K562 (cell line): ENCODE measurements at regions not wholly inside any gene's neighbourhood (a gene's known extent, or its start where the extent isn't known, plus 50 kb on each side); places are given as distances from the start of the nearest gene placed in this dataset.

ENCODE experiments used
- ATAC-seq: fragments of 200-7000 bp; cut with Tn5 transposase; 3 replicates; pipeline ENCODE4 v1.9.1; 2020; ENCODE audit warnings: moderate library complexity
- BruUV-seq: library from RNA; stranded (reverse); fragments of 400-500 nt; replicated peaks from 2 replicates; lab custom pipeline; 2021; lab: Mats Ljungman, UMichigan
- CTCF ChIA-PET: fragments of 300-600 bp; formaldehyde crosslinking; extraction: SDS; loops from one replicate; lab custom pipeline; 2021; ENCODE audit warnings: low intra/inter-chr PET ratio; lab: Yijun Ruan, JAX
- POLR2A ChIA-PET: fragments of 300-600, 350-650 bp; sonication (Branson Sonifier 250); formaldehyde crosslinking; extraction: SDS; loops from one replicate; lab custom pipeline; 2021; ENCODE audit warnings: antibody characterized with exemption, inconsistent platforms; lab: Yijun Ruan, JAX
- DNase-seq, 4 experiments: peaks; one replicate each; pipeline versions ENCODE4 v3.0.0 to v3.0.0-alpha.2; 2011 to 2018; ENCODE audit warnings: low spot score in 3 of 4, mixed read lengths in 3 of 4; ENCODE audit errors: extremely low read depth in 1 of 4
- FAIRE-seq: peaks from 2 replicates; lab custom pipeline; 2011; peaks lifted over from hg19 to GRCh38; lab: Jason Lieb, UNC
- H2AFZ ChIP-seq: 2 replicates; pipeline ENCODE4 v1.6.0; 2011; ENCODE audit warnings: low read depth, low read length, control low read depth, inconsistent platforms
- H3K27ac ChIP-seq: fragments of 200-600 bp; 3 replicates; pipeline ENCODE4 v1.8.0; 2011; ENCODE audit warnings: low read depth, mild to moderate bottlenecking, control low read depth, inconsistent platforms, low read length, moderate library complexity, mixed read lengths; ENCODE audit errors: extremely low read depth
- H3K27me3 ChIP-seq, 2 experiments: fragments of 300-600 bp in 1 of 2; 2 replicates in 1 of 2; 3 replicates in 1 of 2; pipeline versions ENCODE4 v1.6.0 to v1.8.0; 2011; ENCODE audit warnings: inconsistent platforms in 2 of 2, low read length in 2 of 2, mild to moderate bottlenecking in 1 of 2, mixed read lengths in 1 of 2, moderate library complexity in 1 of 2; ENCODE audit not compliant: control insufficient read depth in 2 of 2, insufficient read depth in 2 of 2
- H3K36me3 ChIP-seq: fragments of 300-600 bp; 3 replicates; pipeline ENCODE4 v1.8.0; 2011; ENCODE audit warnings: mild to moderate bottlenecking, low read length, inconsistent platforms; ENCODE audit not compliant: control insufficient read depth, insufficient read depth
- H3K4me1 ChIP-seq, 2 experiments: fragments of 200-600 bp in 1 of 2; replicated peaks in 1 of 2; 2 replicates in 1 of 2; 3 replicates in 1 of 2; pipeline versions ENCODE4 v1.5.1 to v1.8.0; 2011; ENCODE audit warnings: inconsistent platforms in 2 of 2, low read length in 2 of 2, mild to moderate bottlenecking in 1 of 2, mixed read lengths in 1 of 2, moderate library complexity in 1 of 2; ENCODE audit not compliant: control insufficient read depth in 2 of 2, insufficient read depth in 2 of 2
- H3K4me2 ChIP-seq: 2 replicates; pipeline ENCODE4 v1.6.1; 2011; ENCODE audit warnings: low read length, control low read depth, inconsistent platforms, mixed read lengths; ENCODE audit not compliant: insufficient read depth
- H3K4me3 ChIP-seq: fragments of 200-600 bp; sonication (generic), shearing (Covaris generic); 2 replicates; pipeline ENCODE4 v1.5.1; 2016; ENCODE audit warnings: control low read depth, inconsistent platforms
- H3K79me2 ChIP-seq: fragments of 200-600 bp; 3 replicates; pipeline ENCODE4 v1.8.0; 2011; ENCODE audit warnings: low read length, inconsistent platforms; ENCODE audit not compliant: control insufficient read depth, insufficient read depth
- H3K9ac ChIP-seq, 2 experiments: 2 replicates each; pipeline versions ENCODE4 v1.6.0 to v1.6.1; 2011; ENCODE audit warnings: low read depth in 2 of 2, low read length in 2 of 2, control low read depth in 1 of 2, inconsistent platforms in 1 of 2, mild to moderate bottlenecking in 1 of 2, mixed read lengths in 1 of 2; ENCODE audit not compliant: insufficient read depth in 1 of 2
- H3K9me1 ChIP-seq: one replicate; pipeline ENCODE4 v1.6.0; 2011; ENCODE audit warnings: inconsistent platforms, mild to moderate bottlenecking, low read length, moderate library complexity; ENCODE audit not compliant: control insufficient read depth, insufficient read depth
- H3K9me3 ChIP-seq: replicated peaks from 2 replicates; pipeline ENCODE4 v1.5.1; 2011; ENCODE audit warnings: low read depth, low read length, inconsistent platforms; ENCODE audit not compliant: control insufficient read depth, insufficient read depth
- H4K20me1 ChIP-seq: replicated peaks from 2 replicates; pipeline ENCODE4 v1.6.1; 2011; ENCODE audit warnings: low read length, inconsistent platforms, mixed read lengths; ENCODE audit not compliant: control insufficient read depth, insufficient read depth
- C11orf30 ChIP-seq: fragments of 450-650 bp; IDR thresholded peaks from 2 replicates; pipeline ENCODE4 v1.6.1; 2016; ENCODE audit warnings: low read depth, mild to moderate bottlenecking
- GABPB1 ChIP-seq: sonication (generic); formaldehyde crosslinking; IDR thresholded peaks from 2 replicates; pipeline ENCODE4 v1.8.0; 2022; ENCODE audit warnings: mild to moderate bottlenecking, missing genetic modification reagents
- MAFF ChIP-seq: IDR thresholded peaks from 2 replicates; pipeline ENCODE4 v1.6.1; 2012; ENCODE audit warnings: low read length, improper control_type of control experiment
- MAFG ChIP-seq: fragments of 450-650 bp; conservative IDR thresholded peaks from 2 replicates; pipeline ENCODE4 v1.6.1; 2016; ENCODE audit warnings: missing genetic modification characterization, missing compliant biosample characterization
- MAFK ChIP-seq: IDR thresholded peaks from 2 replicates; pipeline ENCODE4 v1.6.1; 2011; ENCODE audit warnings: low read length, improper control_type of control experiment
- TRIM25 ChIP-seq: fragments of 450-650 bp; IDR thresholded peaks from 2 replicates; pipeline ENCODE4 v1.7.0; 2016; ENCODE audit warnings: borderline replicate concordance
- ZFPM2 ChIP-seq: fragments of 250-450 bp; sonication (Bioruptor Pico); IDR thresholded peaks from 2 replicates; pipeline ENCODE4 v1.5.1; 2022; ENCODE audit warnings: mild to moderate bottlenecking
- ZNF316 ChIP-seq: fragments of 450-650 bp; IDR thresholded peaks from 2 replicates; pipeline ENCODE4 v1.6.1; 2016
- in situ Hi-C: fragments of 300-500 bp; cut with MboI; formaldehyde crosslinking; loops from 4 replicates; pipeline ENCODE4 v1.15.0; 2018; ENCODE audit warnings: inconsistent platforms, mixed read lengths
- intact Hi-C: fragments of 100-400 bp; cut with micrococcal nuclease; formaldehyde crosslinking; loops from 2 replicates; pipeline ENCODE4 v1.14.2; 2022

- no peak for FAIRE-seq
- intact Hi-C loops = no loop called here
Observed at GRCh38 chr5:9885164-9885563, 255.0 kb upstream of the TAS2R1 start.

More at GRCh38 chr5:9885164-9885563, 255.0 kb upstream of the TAS2R1 start:
- in situ Hi-C loops = no loop called here
- Histone ChIP-seq H3K27ac (no peak overlapping the region), H2AFZ (no peak overlapping the region), H4K20me1 (no peaks in the 10 kb centered on the region), H3K4me1 (no peaks in the 10 kb centered on the region), H3K79me2 (no peaks in the 10 kb centered on the region), H3K4me3 (no peak overlapping the region), H3K36me3 (no peaks in the 10 kb centered on the region), H3K27me3 (no peaks in the 10 kb centered on the region), H3K9ac (no peak overlapping the region), H3K9me1 (no peaks in the 10 kb centered on the region), H3K4me2 (no peak overlapping the region), H3K9me3 (no peaks in the 10 kb centered on the region)
- no peak for TF ChIP-seq ZFPM2 (CRISPR knock-in tag)
- TF ChIP-seq MAFK = peak; percentile 42; the same call in 1 of the 2 replicates
- peak; percentile 40; the same call in 1 of the 2 replicates for TF ChIP-seq C11orf30
- no peak for TF ChIP-seq TRIM25
- TF ChIP-seq MAFF = peak; percentile 57
- 0 out of 2 replicates have a peak, but pooled peaks have one; percentile 38 for TF ChIP-seq MAFG (tag)
- TF ChIP-seq ZNF316 = peak; percentile 68
- TF ChIP-seq GABPB1 (CRISPR knock-in tag) = no peak
- CTCF ChIA-PET = no interaction called here
- no peak for ATAC-seq
- BruUV-seq = no TSS peak
- POLR2A ChIA-PET = interaction anchor here (0.6 kb wide), 1 partner anchor 295 kb away, joined by 8 read pairs; no protein-coding TSS in a partner anchor
- DNase-seq = no peak
